ENCODE measurements at regions not wholly inside any gene's neighbourhood (a gene's known extent, or its start where the extent isn't known, plus 50 kb on each side); places are given as distances from the start of the nearest gene placed in this dataset.

DNA sequence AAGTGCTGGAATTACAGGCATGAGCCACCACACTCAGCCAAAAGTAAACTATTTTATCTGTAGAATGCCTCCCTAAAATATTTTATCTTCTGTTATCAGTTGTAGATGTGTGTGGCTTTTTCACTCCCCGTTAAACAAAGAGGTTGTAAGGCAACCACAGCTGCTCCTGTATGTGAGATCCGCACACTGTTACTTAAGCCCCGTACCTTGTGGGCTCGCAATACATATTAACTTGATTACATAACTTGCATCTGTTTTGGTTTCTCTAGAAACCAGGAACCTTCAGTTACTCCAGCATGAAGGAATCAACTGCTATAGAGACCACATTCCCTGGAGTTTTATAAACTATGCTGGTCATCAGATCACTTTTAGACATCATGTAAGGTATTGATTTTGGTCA is 420.1 kb upstream of the SLC35B3 start:
- H3K9me3 ChIP-seq (ENCODE audit: control insufficient read depth, low read depth, low read length) = no peaks in the 10 kb centered on the region
- H3K27ac Mint-ChIP-seq = peak overlapping the region in 1 of 3 experiments; percentile 44; a peak in 1 of 7 replicates
- TF ChIP-seq, protein P1, sequence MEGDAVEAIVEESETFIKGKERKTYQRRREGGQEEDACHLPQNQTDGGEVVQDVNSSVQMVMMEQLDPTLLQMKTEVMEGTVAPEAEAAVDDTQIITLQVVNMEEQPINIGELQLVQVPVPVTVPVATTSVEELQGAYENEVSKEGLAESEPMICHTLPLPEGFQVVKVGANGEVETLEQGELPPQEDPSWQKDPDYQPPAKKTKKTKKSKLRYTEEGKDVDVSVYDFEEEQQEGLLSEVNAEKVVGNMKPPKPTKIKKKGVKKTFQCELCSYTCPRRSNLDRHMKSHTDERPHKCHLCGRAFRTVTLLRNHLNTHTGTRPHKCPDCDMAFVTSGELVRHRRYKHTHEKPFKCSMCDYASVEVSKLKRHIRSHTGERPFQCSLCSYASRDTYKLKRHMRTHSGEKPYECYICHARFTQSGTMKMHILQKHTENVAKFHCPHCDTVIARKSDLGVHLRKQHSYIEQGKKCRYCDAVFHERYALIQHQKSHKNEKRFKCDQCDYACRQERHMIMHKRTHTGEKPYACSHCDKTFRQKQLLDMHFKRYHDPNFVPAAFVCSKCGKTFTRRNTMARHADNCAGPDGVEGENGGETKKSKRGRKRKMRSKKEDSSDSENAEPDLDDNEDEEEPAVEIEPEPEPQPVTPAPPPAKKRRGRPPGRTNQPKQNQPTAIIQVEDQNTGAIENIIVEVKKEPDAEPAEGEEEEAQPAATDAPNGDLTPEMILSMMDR (conservative IDR thresholded peaks at IDR 0.05) = no peak
- no peak overlapping the region for H3K56ac ChIP-seq (ENCODE audit: insufficient read length, low read depth, low read length)
- H3K79me2 ChIP-seq (ENCODE audit: insufficient read depth, low read length) = no peaks in the 10 kb centered on the region
- no peak overlapping the region for H3K23ac ChIP-seq (ENCODE audit: insufficient read length, low read depth, low read length)
- no peak overlapping the region for H2AFZ ChIP-seq (ENCODE audit: low read length)
- no CpG with 5 or more reads among the region's 4 CpGs for WGBS (ENCODE audit: extremely low coverage, insufficient read length, low lambda C conversion rate)
- H3T11ph ChIP-seq (ENCODE audit: low read length) = no peak overlapping the region
- no peak overlapping the region for H2BK12ac ChIP-seq (ENCODE audit: insufficient read length, low read depth, low read length)
- H3K4me1 ChIP-seq (ENCODE audit: insufficient read depth, low read length) = no peaks in the 10 kb centered on the region
- H3K27me3 ChIP-seq (ENCODE audit: insufficient read depth, low read length) = no peaks in the 10 kb centered on the region
- H3K4ac ChIP-seq (ENCODE audit: low read depth, low read length) = no peak overlapping the region
- no peak overlapping the region for H4K5ac ChIP-seq (ENCODE audit: insufficient read length, low read depth, low read length)
- no peak overlapping the region for H3K14ac ChIP-seq (ENCODE audit: insufficient read depth, low read length)
- H2AK5ac ChIP-seq (ENCODE audit: insufficient read length, low read length) = no peak overlapping the region
- no peaks in the 10 kb centered on the region for H3K23me2 ChIP-seq (ENCODE audit: insufficient read length, low read depth, low read length, poor library complexity, severe bottlenecking)
- H4K20me1 ChIP-seq (ENCODE audit: control insufficient read depth, insufficient read depth, insufficient read length) = no peaks in the 10 kb centered on the region
- DNase-seq = no peak
- no peak overlapping the region for H3K27ac ChIP-seq (ENCODE audit: insufficient read length, low read depth, low read length)
- H2BK20ac ChIP-seq (ENCODE audit: low read depth, low read length, poor library complexity, severe bottlenecking) = no peak overlapping the region
- no peaks in the 10 kb centered on the region for H3K4me1 Mint-ChIP-seq
- no peak overlapping the region for H3K4me3 Mint-ChIP-seq
- H4K91ac ChIP-seq (ENCODE audit: insufficient read length, low read depth, low read length) = no peak overlapping the region
- H2BK5ac ChIP-seq (ENCODE audit: insufficient read length, low read length) = no peak overlapping the region
- H2BK15ac ChIP-seq (ENCODE audit: low read depth, low read length) = no peak overlapping the region
- H3K9me3 Mint-ChIP-seq = no peaks in the 10 kb centered on the region
- no peaks in the 10 kb centered on the region for H3K36me3 Mint-ChIP-seq (ENCODE audit: insufficient read depth in 1 of 3, low read depth in 3 of 3)
- no peak overlapping the region for H3K4me2 ChIP-seq (ENCODE audit: insufficient read depth, insufficient read length, low read length)
- H3K27me3 Mint-ChIP-seq (ENCODE audit: low read depth) = no peaks in the 10 kb centered on the region
- H3K18ac ChIP-seq (ENCODE audit: insufficient read length, low read depth, low read length) = no peak overlapping the region
- no peak overlapping the region for H4K8ac ChIP-seq (replicated peaks; ENCODE audit: insufficient read length, low read depth, low read length)
- H2BK120ac ChIP-seq (ENCODE audit: low read depth, low read length, poor library complexity, severe bottlenecking) = no peak overlapping the region
- no peaks in the 10 kb centered on the region for H3K79me1 ChIP-seq (ENCODE audit: insufficient read depth, low read depth, low read length, poor library complexity, severe bottlenecking)
- H3K9ac ChIP-seq (ENCODE audit: extremely low read depth, insufficient read length, low read length) = no peak overlapping the region

Data from H9 (cell line).